Erythroblast (primary cell): ENCODE measurements at regions not wholly inside any gene's neighbourhood (a gene's known extent, or its start where the extent isn't known, plus 50 kb on each side); places are given as distances from the start of the nearest gene placed in this dataset.
"Not testable (repeated sequence)": the region's sequence is repeated elsewhere in the genome, so short reads cannot be mapped to it uniquely, and the experiment has no call there.

ENCODE experiments used
- DNase-seq, 2 experiments: peaks; one replicate each; lab custom pipeline; 2025; lab: John Stamatoyannopoulos, UW
- GATA1 ChIP-seq: IDR thresholded peaks from 2 replicates; pipeline ENCODE4 v1.6.1; 2011; ENCODE audit warnings: low read depth, mild to moderate bottlenecking, control low read depth, low read length, moderate library complexity
- POLR2A ChIP-seq: IDR thresholded peaks from 2 replicates; pipeline ENCODE4 v1.6.1; 2011; ENCODE audit warnings: mild to moderate bottlenecking, low read length

DNA sequence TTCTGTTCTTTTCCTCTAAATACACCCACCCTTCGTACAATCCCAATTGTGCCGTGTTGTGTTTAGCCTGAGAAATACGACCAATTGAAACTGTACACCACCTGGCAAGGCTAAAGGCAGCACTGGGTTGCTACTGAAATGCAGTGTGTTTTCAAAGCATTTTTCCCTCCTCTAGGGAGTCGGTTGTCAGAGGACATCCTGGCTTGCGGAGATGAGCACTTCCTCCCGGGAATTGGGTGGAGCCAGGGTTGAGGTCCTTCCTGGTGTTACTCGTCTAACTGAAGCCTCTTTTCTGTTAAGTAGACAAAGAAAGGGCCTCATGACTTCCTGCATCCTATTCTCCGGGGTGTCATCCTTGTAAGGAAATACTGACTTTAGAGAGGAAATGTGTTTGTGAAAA, 133.5 kb downstream of the MTPAP start:
- DNase-seq = no peak
- TF ChIP-seq GATA1 (no peak), POLR2A (no peak)

DNA sequence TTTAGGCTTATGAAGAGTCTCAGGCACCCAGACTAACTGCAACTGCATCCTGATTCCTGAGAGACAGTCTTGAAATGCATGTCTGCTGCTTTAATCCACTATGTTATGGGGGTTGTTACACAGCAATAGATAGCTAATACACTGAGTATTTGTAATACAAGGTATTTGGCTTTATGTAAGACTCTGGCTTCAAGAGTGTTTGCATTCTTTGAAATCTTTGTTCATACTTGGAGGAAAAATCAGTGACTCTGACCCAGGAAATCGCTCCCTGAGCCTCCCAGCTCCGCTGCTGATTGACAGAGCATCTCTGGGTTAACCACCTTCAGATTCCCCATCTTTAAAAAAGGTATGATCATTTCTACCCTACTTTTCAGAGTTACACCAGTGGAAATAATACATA, 133.9 kb downstream of the MTPAP start:
- TF ChIP-seq POLR2A = no peak
- no peak for TF ChIP-seq GATA1
- no peak for DNase-seq

DNA sequence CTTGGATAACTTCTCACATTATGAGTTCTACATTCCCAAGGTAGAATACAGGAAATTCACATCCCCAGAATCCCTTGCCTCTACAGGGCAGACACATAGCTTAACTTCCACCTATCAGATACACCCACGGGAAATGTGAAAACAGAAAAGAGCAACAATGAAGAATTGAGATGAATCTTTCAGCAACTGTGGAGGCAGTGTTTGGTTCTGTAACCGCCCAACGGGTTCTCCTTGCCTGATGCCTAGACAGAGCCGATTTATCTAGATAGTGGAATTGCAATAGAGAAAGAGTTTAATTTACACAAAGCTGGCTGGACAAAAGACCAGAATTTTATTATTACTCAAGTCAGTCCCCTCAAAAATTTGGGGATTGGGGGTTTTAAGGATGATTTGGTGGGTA, 138.8 kb downstream of the MTPAP start:
- TF ChIP-seq GATA1 (no peak), POLR2A (no peak)
- DNase-seq = no peak

DNA sequence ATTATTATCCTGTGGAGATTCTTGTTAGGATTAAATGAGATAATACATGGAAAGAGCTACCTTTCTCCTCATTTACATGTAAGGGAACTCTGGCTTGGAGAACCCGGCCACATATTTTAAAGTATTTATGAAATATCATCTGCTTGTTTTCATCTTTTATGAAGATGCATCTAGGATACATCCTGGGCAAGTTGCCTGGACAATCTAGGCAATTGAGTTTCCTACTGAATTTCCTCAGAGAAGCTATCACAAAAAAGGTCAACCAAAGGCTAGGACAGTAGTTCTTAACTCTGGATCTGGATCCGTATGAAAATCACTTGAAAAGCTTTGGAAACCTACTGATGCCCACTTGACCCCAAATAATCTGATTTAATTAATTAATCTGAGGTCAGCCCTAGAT, 140.7 kb downstream of the MTPAP start:
- no peak for DNase-seq
- no peak for TF ChIP-seq GATA1
- no peak for TF ChIP-seq POLR2A

DNA sequence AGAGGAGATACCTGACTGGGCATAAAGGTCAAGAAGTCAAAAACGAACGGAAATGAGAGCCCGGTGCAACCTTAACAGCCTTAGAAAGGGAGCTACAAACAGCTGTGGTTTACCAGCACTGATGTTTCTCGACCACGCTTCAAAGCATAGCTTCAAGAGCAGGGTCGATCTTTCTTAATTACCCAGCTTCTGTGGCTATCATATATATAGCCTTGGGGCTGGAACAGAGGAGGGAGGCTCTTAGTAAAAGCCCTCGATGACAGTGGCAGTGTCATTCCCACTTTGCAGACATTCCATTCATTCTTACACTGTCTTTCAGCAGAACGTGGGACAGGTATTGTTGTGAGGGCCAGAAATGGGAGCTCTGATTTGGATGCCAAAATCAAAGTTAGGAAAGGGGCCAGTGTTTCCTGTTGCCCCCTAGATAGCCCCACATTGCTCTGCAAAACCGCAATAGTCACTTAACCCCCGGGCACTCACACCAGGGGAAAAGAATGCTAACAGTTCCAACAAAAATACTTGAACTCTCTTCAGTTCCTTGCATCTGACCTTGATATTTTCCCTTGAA, 141.5 kb downstream of the MTPAP start:
- no peak for DNase-seq
- TF ChIP-seq POLR2A (no peak), GATA1 (no peak)

DNA sequence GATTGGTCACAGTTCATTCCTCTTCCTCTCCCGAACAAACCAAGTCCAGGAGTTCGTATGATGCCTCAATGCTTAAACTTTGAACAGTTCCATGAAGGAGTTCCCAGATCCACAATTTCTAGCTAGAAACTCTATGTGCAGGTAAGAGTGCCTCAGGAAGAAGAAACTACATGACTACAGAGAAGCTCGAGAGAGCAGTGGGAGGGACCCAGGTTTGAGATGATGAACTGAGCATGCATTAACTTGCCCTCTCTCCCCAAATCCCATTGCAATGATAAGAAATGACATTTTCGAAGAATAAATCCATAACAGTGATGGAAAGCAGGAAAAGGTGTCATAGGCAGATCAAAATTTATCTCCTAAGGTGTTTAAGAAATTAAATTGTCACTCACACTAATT, 140.6 kb upstream of the JCAD start:
- TF ChIP-seq POLR2A = no peak
- TF ChIP-seq GATA1 = no peak
- no peak for DNase-seq

DNA sequence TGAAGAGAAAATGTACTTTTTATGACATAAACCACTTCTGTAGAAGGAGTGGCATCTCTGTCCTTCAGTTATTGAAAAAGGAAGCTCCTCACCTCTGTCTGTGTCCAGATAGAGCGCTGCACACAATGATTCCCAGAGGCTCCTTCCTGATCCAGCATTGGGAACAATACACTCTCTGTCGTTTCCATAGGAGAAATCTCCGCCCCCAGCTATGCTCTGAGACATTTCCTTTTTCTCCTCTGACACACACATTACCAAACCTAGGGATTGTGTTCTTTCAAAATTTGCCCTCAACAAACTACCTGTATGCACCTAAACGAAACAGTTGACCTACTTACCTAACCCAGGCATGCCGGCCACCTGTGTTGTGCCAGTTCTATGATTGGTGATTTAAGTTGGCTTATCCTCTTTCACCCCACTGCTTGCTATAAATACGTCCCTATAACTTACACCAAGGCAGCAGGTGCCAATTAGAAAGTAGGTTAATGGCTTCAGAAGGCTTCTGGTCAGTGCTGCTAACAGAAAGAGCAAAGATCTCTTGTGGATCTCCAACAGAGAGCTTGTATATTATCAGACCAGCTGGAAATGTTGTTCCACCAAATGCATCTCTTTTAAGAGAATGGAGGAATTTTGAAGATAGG, 140.1 kb upstream of the JCAD start:
- no peak for TF ChIP-seq GATA1
- no peak for TF ChIP-seq POLR2A
- DNase-seq = no peak

DNA sequence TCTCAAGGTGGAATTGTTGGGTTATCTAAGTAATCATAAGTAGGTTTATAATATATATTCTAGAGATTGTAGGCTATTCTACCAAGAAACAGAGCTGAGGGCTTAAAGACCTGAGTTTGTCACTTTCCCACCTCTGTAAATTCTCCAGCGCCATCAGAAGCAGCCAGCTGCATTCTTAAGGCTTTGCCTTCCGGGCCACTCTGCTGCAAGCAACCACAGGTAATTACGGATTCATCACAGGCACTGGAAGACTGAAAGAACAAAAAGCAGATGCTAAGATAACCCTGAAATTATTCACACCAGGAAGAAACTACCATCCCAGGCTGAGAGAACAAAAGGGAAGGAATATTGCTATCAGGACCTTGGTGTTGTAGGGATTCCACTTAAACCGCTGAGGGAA, 137.8 kb upstream of the JCAD start:
- DNase-seq = no peak
- TF ChIP-seq GATA1 = no peak
- TF ChIP-seq POLR2A = no peak

DNA sequence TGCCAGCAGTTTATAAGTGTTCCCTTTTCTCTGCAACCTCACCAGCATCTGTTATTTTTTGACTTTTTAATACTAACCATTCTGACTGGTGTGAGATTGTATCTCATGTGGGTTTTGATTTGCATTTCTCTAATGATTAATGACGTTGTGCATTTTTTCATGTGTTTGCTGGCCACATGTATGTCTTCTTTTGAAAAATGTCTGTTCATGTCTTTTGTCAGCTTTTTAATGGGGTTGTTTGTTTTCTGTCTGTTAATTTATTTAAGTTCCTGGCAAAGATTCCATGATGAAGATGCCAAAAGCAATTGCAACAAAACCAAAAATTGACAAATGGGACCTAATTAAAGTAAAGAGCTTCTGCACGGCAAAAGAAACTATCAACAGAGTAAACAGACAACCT, 137.2 kb upstream of the JCAD start:
- not testable (repeated sequence) for DNase-seq

DNA sequence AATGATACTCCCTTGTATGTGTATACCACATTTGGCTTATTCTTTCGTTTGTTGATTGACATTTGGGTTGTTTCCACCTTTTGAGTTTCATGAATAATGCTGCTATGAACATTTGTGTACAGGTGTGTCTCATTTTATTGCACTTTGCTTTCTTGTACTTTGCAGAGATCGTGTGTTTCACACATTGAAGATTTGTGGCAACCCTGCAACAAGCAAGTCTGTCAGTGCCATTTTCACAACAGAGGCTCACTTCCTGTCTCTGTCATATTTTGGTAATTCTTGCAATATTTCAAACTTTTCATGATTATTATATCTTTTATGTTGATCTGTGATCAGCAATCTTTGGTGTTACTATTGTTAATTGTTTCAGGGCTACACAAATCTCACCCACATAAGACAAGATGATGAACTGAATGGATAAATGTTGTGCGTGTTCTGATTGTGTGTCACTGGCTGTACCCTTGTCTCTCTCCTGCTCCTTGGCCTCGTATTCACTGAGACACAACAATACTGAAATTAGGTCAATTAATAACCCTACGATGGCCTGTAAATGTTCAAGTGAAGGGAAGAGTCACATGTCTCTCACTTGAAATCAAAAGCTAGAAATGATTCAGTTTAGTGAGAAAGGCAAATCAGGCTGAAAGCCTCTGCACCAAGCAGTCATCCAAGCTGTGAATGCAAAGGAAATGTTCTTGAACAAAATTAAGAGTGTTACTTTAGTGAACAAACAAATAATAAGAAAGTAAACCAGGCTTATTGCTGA, 133.6 kb upstream of the JCAD start:
- TF ChIP-seq POLR2A (no peak), GATA1 (no peak)
- DNase-seq = no peak

DNA sequence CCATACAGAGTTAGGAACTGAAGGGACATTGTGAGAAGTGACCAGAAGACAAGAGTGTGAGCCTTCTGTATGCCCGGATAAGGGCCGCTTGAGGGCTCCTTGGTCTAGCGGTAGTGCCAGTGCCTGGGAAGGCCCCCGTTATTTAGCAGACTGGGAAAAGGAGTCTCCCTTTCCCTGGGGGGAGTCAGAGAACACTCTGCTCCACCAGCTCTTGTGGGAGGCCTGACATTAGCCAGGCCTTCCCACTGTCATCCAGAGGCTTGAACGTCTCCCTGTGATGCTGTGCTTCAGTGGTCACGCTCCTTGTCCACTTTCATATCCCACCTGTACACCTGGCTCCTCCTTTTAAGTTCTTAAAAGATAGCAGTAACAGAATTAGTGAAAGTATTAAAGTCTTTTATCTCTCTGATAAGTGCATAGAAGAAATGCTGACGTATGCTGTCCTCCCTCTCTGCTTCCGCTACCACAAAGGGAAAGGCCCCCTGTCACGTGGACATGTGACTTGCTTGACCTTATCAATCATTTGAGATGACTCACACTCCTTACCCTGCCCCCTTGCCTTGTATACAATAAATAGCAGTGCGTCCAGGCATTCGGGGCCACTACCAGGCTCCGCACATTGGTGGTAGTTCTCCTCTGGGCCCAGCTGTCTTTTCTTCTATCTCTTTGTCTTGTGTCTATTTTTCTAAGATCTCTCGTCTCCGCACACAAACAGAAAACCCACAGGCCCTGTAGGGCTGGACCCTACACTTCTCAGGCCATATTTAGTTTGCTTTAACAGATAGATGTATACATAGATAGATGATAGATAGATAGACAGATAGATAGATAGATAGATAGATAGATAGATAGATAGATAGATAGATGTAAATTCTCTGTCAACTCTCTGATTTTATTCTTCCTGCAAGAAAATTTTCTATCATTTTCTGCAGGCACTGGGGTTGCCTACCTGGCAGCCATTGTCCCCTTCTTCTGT, 131.5 kb upstream of the JCAD start:
- peak; percentile 84 to 88 for DNase-seq
- peak; percentile 43 for TF ChIP-seq POLR2A
- no peak for TF ChIP-seq GATA1

DNA sequence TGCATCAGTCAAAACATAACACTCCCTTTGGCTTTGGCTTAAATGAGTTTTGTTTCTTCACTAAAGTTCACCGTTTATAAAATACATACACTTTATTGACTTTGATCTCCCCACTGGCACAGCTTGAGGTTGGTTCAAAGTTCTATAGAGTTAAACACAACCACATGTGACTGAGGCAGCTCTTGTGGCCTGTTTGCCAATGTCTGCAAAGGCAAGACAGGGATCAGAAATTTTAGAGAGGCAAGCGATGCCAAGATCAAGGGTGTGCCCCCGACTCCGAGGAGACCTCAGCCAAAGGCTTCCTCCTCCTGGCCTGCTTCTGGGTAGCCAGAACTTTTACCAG, 129.8 kb upstream of the JCAD start:
- TF ChIP-seq GATA1 (no peak), POLR2A (no peak)
- DNase-seq = no peak

DNA sequence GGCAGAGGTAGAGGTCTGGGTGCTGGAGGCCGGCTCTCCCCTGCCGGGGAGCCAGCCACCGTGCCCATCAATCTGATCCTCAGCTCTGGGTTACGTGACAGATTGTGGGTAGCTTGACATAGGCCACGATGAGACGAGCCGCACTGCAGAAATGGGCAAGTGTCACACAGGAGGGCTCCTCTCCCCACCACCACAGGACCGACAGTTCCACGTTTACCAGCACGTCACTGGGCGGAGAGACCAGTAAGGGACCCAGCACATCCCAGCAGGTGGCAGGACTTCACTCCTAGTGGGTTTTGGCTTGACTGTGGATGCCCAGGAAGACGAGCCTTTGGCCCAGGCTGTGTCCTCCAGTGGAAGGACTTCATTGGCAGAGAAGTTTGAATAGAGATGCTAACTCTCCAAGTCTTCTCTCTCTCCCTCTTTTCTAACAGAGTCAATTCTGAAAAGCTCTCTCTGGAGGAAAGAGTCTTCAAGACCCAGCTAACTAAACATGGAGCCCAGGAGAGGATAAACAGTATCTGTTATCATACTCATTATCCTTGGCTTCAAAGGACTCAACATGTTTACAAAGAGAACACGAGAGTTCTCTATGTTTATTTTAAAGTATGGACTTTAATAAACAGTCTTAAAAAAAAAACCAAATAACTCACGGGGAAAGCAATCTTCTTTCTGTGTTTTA, 129.3 kb upstream of the JCAD start:
- TF ChIP-seq GATA1 (no peak), POLR2A (no peak)
- no peak for DNase-seq

DNA sequence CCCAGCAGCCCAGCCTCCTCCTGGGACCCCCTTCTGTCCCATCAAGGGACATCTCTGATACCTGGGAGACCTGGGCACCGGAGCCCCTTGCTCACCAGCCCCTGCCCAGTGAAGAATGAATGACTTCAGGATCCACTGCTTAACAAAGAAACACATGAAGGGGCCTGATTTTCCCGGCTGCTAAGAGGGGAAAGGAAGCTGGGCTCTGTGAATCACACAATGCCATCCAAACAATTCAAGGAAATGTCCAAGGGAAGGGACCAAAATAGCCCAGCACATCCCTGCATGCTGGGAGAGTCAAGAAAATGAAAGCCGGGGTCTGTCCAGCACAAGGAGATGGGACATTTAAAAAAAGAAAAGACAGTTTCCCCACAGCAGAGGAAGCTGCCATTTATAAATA, 128.7 kb upstream of the JCAD start:
- no peak for DNase-seq

More for the DNA sequence above, 128.7 kb upstream of the JCAD start:
- TF ChIP-seq GATA1 = no peak
- no peak for TF ChIP-seq POLR2A
